AG08395 (cell line): ENCODE measurements at regions not wholly inside any gene's neighbourhood (a gene's known extent, or its start where the extent isn't known, plus 50 kb on each side); places are given as distances from the start of the nearest gene placed in this dataset.
"Not testable (repeated sequence)": the region's sequence is repeated elsewhere in the genome, so short reads cannot be mapped to it uniquely, and the experiment has no call there.

Experiments used
- DNase-seq: peaks from one replicate; pipeline ENCODE4 v3.0.0; 2012; ENCODE audit warnings: mixed read lengths, low spot score

DNA sequence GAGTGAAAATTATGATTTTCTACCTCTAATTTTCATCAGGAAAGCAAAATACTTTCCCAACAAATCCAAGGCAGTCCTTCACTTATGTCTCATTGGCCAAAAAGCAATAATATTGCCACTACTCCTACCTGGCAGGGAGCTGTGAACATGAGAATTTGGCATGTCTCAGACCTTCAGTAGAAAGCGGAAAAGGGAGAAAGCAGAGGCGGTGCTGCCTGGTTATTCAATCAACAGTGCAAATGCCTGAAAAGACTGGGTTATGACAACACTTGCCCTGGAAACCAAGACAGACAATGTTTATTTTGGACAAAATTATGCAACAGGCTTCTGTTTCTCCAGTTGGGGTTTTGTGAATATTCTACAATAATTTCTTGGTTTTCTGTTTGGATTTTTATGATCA is 194.4 kb downstream of the TAF11L14 start:
- no peak for DNase-seq

DNA sequence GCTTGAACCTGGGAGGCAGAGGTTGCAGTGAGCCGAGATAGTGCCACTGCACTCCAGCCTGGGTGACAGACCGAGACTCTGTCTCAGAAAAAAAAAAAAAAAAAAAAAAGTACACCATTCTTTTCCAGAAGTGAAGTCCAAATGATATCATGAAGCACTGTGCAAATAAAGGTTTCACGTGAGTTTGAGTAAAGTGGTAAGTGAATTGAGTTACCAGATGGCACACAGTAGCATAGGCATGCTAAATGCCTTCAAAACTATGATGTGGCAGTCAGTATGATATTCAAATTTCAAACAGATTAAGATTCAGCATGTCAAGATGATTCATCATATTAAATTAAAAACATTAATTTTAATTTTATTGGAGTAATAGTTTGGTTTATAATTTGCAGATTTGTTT is 195.2 kb downstream of the TAF11L14 start:
- no peak for DNase-seq

DNA sequence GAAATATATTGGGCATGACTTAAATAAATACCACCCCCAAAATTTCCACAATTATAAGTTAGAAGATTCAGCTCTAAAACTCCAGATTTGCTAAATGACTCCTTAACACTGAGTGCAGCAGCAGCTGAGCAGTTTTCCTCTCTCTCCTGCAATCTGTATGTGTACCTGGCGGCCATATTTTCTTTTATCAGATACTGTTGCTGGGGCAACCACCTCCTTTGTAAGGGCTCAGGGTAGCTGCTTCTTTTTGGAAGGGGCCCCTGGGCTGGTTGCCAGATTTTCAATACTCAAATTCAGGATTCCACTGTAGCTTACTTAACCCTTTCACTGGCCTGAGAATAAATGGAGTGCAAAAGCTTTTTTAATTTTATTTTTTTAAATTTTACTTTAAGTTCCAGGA is 197.0 kb downstream of the TAF11L14 start:
- DNase-seq: no peak

DNA sequence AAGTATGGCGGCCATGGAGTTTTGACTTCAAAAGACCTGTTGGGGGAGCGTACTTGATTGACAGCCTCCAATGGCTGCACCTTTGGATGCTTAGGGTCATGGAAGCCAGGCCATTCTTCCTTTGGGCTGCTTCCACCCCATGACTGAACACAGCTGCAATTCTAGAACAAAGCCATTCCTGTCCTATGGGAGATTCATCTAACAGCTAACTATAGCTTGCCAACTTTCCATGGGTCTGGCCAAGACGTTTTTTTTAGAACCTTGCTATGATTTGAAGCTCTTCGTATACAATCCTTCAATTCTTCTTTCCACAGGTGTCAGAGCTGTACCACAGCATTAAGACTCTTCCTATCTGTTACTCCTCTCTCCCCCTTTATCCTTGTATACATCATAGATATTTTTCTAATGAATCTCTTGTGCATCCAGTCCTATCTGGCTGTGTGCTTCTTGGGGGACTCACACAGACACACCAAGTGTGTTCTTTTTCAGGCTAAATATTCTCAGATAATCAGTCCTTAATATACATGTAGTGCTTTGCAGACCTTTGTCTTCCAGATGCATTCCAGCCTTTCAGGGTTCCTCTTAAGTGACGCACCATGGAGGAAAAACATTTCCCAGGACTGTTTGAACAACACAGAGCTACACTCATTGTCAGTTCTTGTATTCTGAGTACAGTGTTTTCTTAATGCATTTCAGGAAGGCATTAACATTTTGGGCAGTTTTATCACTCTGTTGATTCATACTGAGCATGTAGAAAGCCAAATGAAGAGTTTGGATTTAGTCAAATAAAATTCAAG is 198.9 kb downstream of the TAF11L14 start:
- no peak for DNase-seq

DNA sequence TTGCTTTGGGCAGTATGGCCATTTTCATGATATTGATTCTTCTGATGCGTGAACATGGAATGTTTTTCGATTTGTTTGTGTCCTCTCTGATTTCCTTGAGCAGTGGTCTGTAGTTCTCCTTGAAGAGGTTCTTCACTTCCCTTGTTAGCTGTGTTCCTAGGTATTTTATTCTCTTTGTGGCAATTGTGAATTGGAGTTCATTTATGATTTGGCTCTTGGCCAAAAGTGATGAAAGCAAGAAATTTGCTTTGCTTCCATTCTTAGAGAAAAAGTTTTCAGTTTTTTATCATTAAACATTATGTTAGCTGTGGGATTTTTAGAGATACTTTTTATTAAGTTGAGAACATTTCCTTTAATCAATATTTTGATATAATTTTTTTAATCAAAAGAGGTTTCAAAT is 203.5 kb downstream of the TAF11L14 start:
- no peak for DNase-seq

DNA sequence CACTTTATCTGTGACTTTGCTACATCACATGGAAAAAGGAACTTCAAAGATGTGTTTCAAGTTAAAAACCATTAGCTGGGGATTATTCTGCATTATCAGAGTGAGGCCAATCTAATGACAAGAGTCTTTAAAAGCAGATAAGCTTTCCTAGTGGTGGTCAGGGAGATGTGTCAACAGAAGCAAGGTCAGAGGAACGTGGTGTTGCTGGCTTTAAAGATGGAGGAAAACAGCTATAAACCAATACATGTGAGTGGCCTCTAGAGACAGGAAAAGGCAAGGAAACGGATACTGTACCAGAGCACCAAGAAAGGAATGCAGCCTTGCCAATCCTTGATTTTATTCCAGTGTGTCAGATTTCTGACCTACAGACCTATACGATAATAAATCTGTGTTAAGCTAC is 204.2 kb downstream of the TAF11L14 start:
- no peak for DNase-seq

DNA sequence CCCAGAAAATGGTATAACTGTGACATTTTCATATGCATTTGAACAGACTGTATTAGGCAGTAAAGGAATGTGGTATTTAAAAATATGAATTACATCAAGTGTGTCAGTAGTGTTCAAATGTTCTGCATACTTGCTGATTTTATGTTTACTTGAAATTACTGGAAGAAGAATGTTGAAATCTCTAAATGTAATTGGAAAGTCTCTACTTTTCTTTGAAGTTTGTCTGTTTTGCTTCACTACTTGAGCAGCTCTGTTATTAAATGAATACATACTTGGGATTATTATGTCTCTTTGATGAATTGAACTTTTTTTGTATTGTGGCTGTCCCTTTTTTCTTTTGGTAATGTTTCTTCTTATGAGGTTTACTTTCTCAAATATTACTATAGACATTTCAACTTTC is 205.6 kb downstream of the TAF11L14 start:
- DNase-seq: no peak

DNA sequence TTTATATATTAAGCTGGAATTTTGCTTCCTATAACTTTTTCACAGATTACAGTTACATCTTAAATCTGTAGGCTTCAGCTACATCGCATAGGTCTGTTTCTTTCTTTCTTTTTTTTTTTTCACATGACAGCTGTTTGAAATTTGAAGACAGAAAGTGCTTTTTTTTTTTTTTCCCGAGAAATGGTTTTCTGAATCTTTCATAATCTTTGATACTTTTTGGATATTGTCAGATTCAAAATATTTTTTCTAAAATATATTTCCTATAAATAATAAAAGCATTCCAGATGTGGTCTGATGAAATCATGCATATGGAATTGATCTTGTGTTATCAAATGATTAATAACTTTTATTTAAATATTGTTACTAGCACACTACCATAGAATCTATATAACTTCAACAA is 212.2 kb downstream of the TAF11L14 start:
- no peak for DNase-seq

DNA sequence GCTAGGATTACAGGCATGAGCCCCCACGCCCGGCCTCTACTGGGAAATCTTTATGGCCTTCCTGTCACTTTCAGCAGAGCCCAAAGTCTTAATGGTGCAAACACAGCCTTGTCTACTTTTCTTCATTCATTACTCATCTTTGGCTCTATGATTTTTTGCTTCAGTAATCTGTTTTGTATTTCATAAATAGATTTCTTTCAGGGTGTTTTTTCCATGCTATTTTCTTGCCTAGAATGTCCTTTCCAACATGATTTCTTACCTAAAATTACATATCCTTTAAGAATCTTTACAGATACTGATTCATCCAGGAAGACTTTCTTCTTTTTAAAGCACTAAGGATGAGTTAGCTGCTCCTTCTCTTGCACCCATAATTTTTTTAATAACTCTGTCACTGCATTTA is 213.0 kb downstream of the TAF11L14 start:
- DNase-seq: no peak

DNA sequence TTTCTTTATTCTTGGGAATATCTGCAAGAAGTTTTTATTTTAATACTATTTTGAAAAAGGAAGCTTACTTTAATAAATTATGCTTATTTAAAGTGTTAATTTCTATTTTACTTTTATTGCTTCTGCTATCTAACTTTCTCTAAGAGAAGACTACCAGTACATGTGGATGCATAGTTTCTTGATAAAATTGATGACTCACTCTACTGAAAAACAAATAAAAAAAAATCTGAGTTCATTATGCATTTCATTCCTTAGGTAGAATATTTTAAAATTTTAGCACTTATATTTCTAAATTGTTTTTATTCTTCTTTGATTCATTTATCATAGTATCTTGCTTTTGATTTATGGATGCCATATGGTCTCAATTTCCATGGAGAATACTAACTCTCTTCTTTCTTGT is 217.9 kb downstream of the TAF11L14 start:
- DNase-seq: no peak

DNA sequence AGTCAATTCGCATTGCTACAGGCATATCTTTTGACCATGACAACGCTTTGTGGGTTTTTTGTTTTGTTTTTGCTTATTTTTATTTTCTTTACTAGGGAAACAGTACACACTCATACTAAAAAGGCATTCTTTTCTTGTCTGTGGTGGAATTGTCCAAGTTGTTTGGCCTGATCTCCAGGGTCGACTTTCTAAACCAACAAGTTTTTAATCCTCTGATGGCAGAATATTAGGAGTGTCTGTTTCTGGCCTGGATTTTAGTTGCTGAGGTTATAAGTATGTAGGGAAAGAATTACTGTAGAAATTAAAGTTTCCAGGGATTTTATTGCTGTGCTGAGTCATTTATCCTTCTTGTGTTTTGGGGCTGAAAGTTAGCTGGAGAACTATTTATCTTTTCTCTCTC is 218.5 kb downstream of the TAF11L14 start:
- no peak for DNase-seq

DNA sequence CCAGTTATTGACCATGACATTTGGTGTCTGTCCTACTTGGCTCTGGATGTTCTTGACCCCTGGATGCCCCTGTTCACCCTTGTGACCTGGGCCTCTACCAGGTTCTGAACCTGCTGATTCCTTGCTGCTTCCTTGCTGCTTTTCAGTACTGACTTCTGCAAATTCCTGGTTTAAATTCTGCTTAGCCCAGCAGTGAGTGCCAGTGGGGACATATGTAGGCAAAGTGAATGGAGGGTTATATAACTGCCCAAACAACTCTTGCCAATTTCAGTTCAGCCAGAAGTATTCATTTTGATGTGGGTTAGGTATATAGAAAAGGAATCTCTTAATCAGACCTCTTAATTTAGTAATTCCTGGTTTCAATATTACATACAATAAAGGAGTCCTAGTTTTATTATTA is 220.6 kb downstream of the TAF11L14 start:
- no peak for DNase-seq

DNA sequence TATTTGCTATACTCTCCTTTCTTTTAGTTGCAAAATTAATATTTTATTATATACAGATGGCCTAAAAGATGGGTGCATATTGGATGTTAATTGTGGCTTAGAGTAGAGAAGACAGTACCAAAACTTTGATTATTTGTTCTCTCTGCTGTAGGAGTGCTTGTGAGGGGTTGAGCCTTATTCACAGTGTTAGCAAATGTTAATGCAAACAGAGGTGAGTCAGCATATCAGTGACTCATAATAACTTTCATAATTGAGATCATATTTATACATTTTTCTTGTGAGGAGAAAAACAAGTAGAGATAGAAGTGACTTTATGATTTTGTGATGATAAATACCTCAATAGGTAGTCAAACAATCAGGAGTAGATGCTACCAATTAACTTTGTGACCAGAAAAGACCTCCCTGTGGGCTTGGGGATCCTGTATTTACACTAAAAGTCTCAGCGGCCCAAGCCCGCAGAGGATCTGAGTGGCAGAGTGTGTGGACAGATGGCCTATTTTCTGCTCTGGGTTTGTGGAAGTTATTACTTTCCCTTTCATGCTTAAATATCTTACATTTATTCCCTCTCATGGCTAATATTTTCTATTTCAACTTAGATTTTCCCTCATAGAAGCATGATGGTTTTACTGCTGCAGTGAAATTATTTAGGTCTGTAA is 226.5 kb downstream of the TAF11L14 start:
- no peak for DNase-seq

DNA sequence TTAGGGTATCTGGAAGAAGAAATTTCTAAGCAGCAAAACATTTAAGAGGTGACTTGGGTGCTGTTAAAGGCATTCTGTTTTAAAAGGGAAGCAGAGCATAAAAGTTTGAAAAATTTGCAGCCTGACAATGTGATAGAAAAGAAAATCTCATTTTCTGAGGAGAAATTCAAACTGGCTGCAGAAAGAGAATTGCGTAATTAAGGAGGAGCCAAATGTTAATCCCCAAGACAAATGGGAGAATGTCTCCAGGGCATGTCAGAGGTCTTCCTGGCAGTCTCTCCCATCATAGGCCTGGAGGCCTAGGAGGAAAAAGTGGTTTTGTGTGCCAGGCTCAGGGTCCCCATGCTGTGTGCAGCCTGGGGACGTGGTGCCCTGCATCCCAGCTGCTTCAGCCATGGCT is 230.6 kb downstream of the TAF11L14 start:
- not testable (repeated sequence) for DNase-seq

DNA sequence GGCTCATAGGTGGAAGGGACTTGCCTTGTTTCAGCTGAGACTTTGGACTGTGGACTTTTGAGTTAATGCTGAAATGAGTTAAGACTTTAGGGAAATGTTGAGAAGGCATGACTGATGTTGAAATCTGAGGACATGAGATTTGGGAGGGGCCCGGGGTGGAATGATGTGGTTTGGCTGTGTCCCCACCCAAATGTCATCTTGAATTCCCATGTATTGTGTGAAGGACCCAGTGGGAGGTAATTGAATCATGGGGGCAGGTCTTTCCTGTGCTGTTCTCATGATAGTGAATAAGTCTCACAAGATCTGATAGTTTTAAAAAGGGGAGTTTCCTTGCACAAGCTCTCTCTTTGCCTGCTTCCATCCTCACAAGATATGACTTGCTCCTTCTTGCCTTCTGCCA is 231.7 kb downstream of the TAF11L14 start:
- DNase-seq: not testable (repeated sequence)

DNA sequence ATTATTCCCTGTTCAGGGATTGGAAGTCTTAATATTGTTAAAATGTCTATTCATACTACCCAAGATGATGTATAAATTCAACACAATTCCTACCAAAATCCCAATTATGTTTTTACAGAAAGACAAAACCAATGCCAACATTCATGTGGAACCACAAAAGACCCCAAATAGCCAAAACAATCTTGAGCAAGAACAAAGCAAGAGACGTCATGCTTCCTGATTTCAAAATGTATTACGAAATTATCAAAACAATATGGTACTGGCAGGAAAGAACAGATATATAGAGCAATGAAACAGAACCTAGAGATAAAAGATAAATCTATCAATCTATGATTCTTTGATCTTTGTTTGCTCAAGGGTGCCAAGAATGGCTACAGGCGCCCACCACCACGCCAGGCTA is 237.9 kb downstream of the TAF11L14 start:
- no peak for DNase-seq

DNA sequence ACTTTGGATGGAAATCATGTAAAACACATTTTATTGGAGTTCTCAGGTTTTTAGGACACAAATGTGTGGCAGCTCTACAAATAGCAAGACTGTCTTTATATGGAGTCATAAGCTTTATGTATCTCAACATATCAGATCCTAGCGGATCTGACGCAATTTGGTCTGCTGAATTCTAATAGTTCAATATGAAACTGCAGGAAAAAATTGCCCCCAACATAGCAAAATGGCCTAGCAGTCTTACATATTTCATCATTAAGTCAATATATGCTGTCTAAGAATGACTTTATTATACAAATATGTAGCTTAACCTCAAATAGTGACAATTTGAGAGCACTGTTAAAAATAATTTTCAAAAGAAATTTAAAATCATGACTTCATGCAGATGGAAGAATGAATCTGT is 244.3 kb downstream of the TAF11L14 start:
- DNase-seq: no peak

DNA sequence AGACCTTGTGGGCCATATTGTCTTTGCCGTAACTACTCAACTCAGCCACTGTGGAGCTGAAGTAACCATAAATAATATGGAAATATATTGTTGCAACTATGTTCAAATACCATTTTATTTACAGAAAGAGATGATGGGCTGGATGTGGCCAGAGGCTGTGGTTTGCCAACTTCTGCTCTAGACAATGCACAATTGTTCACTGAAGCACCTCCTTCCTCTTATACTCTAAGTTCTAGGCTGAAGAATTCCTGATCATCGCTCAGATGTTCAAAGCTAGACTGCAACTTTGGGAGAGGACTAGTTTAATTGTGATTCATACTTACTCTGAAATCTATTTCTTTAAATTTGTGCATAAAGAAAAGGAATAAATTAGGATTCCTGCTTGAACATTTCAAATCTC is 245.0 kb downstream of the TAF11L14 start:
- no peak for DNase-seq

DNA sequence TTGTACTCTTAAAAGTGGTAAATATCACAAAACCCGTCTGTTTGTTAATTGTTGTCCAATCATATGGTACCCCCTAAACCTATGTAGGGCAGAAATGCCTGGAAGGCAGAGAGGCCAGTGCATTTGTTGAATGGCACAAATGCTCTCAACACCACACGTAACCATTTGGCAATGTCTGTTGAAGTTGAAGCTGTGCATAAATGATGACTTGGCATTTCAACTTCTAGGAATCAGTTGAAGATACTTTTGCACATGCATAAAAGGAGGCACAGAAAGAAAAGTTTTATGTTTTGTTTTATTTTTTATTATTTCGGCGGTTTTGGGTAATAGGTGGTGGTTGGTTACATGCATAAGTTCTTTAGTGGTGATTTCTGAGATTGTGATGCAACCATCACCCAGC is 246.6 kb downstream of the TAF11L14 start:
- DNase-seq: no peak

DNA sequence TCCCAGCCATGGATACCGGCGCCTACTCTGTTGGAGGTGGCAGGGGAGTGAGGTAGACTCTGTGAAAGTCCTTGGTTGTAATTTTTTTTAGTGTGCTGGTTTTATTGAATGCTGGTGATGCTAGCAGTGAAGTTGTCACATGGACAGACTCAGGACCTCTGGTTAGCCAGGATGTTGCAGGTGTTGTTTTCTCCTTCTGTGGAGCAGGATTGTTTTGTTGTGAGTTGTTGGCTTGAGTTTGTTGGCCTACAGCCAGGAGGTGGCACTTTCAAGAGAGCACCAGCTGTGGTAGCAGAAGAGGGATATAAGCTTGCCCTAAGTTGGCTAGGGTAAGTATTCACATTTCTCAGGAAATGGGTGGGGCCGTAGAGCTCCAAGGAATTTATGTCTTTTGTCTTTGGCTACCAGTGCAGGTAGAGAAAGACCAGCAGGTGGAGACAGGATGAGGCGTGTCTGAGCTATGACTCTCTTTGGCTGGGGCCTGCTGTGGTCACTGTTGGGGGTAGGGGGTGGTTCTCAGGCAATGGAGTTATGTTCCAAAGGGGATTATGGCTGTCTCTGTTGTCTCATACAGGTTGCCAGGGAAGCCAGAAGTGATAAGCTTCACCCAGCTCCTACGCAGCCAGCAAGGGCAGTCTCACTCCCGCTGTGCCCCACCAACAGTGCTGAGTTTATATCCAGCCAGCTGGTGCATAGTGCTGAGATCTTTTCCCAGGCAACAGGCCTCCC is 248.7 kb downstream of the TAF11L14 start:
- DNase-seq: no peak

DNA sequence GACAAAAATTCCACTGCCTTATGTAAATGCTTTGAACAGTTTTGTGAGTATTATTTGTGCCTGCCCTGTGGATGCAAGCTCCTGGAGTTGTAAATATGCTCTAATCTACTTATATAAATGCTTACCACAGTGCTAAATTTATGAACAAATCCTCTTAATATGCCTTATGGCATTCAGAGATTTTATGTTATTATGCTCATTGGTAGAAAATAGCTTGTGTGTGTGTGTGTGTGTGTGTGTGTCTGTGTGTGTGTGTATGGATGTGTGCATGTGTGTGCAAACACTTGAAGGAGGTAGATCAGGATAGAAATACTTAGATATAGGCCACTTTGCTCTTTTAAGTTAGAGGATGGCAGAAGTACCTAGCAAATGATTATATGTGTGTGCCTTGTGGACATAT is 253.9 kb downstream of the TAF11L14 start:
- DNase-seq: no peak

DNA sequence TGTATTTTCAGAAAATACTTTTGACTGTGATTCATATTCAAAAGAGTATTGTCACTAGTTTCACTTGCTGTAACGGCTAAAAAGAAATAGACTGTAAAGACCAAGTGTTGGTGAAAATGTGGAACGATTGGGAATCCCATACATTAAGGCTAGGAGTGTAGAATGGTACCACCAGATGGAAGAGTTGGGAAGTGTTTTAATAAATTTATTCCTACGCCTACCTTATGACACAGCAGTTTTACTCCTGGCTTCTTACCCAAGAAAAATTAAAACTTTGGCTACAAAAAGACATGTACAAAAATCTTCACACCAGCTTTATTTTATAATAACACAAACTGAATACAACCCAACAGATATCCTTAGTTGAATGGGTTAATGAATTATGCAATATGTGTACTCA is 256.2 kb downstream of the TAF11L14 start:
- DNase-seq: no peak

DNA sequence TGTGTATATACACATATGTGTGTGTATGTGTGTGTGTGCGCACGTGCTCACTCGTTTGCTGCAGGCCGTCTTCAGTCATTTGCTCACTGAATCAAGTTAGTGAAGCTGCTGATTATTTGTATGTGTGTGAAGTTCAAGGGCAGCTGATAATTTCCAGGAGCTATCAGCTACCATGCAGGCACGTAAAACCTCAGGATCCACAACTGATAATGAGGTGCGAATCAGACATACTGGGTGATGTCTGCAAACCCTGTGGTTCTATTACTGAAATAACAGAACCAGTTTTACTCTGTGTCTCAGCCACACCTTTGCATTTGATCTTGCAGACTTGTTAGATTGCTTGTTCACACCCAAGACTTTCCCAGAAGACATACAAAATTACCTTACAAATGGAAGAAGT is 257.6 kb downstream of the TAF11L14 start:
- no peak for DNase-seq
